Activated T-cell treated with anti-CD3 and anti-CD28 coated beads, Interleukin-2, amount 50 U/mL, for 72 hours (primary cell): ENCODE measurements at regions not wholly inside any gene's neighbourhood (a gene's known extent, or its start where the extent isn't known, plus 50 kb on each side); places are given as distances from the start of the nearest gene placed in this dataset.

Experiments
- ATAC-seq, 2 donors: fragments of 150-1000 bp; cut with Tn5 transposase; replicated peaks in 1 of 2; 2 replicates each; pipeline ENCODE4 v1.10.0; 2021; ENCODE audit warnings: moderate library complexity in 2 of 2, mild to moderate bottlenecking in 1 of 2
- DNase-seq, 2 donors: peaks; one replicate each; pipeline ENCODE4 v3.0.0; 2021 to 2022; ENCODE audit warnings: mixed read lengths in 1 of 2
- H3K27ac Mint-ChIP-seq: one replicate; pipeline ENCODE4 v1.8.0; 2022; ENCODE audit warnings: mild to moderate bottlenecking, moderate library complexity, mixed read lengths
- H3K27me3 Mint-ChIP-seq: one replicate; pipeline ENCODE4 v1.8.0; 2022; ENCODE audit warnings: low read depth, mixed read lengths
- H3K36me3 Mint-ChIP-seq, 2 donors: one replicate each; pipeline ENCODE4 v1.8.0; 2022; ENCODE audit warnings: mixed read lengths in 2 of 2, mild to moderate bottlenecking in 1 of 2; ENCODE audit not compliant: insufficient read depth in 2 of 2
- H3K4me1 Mint-ChIP-seq: one replicate; pipeline ENCODE4 v1.8.0; 2022; ENCODE audit warnings: low read depth, mixed read lengths
- H3K4me3 Mint-ChIP-seq, 2 donors: one replicate each; pipeline ENCODE4 v1.8.0; 2022; ENCODE audit warnings: mild to moderate bottlenecking in 2 of 2, mixed read lengths in 2 of 2, moderate library complexity in 2 of 2
- H3K9me3 Mint-ChIP-seq, 2 donors: one replicate each; pipeline ENCODE4 v1.8.0; 2022; ENCODE audit warnings: mixed read lengths in 2 of 2

- peaks cover 31% of the 10 kb centered on the region for H3K4me1 Mint-ChIP-seq
- DNase-seq: peak; percentile 52 to 74
- ATAC-seq: peak; percentile 96 to 98
- peaks cover 11 to 15% of the 10 kb centered on the region in 2 donors for H3K36me3 Mint-ChIP-seq
- peaks cover 4 to 12% of the 10 kb centered on the region in 2 donors for H3K9me3 Mint-ChIP-seq
- peak overlapping the region; percentile 93 for H3K27ac Mint-ChIP-seq
- H3K4me3 Mint-ChIP-seq: peak overlapping the region; percentile 61 to 75
- H3K27me3 Mint-ChIP-seq: peaks cover 18% of the 10 kb centered on the region
These were observed 214.1 kb downstream of the BCOR start for GRCh38 chrX:39883666-39884065.

- peaks cover 11 to 13% of the 10 kb centered on the region in 2 donors for H3K36me3 Mint-ChIP-seq
- H3K9me3 Mint-ChIP-seq: peaks cover 4 to 12% of the 10 kb centered on the region in 2 donors
- H3K4me1 Mint-ChIP-seq: peaks cover 45% of the 10 kb centered on the region
- no peak for ATAC-seq
- H3K27ac Mint-ChIP-seq: no peak overlapping the region
- no peak for DNase-seq
- no peak overlapping the region for H3K4me3 Mint-ChIP-seq
- H3K27me3 Mint-ChIP-seq: peaks cover 11% of the 10 kb centered on the region
These were observed 211.5 kb downstream of the BCOR start for GRCh38 chrX:39886282-39886681.

GRCh38 chrX:39888730-39889129, 209.0 kb downstream of the BCOR start:
- ATAC-seq (peak in 1 of 2 donors; percentile 44), DNase-seq (no peak)
- Mint-ChIP-seq H3K4me3 (no peak overlapping the region), H3K27me3 (peaks cover 11% of the 10 kb centered on the region), H3K27ac (no peak overlapping the region), H3K4me1 (peaks cover 45% of the 10 kb centered on the region), H3K36me3 (peaks cover 5 to 6% of the 10 kb centered on the region in 2 donors), H3K9me3 (peaks cover 0 to 5% of the 10 kb centered on the region in 2 donors)

DNA sequence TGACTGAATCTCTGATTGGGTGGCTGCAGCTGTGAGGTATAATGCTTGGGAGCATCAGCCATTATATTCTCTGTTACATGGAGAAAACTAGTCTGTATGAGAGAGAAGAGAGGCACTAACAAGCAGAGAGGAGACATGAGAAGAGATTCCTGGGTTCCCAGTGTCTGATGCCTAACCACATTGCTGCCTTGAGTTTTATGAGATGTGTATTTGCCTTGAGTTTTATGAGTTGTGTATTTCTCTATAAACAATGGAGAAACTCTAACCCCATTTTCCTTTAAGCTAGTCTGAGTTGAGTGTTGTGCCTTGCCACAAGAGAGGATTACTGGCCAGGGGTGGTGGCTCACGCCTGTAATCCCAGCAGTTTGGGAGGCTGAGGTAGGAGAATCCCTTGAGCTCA, 208.1 kb downstream of the BCOR start:
- Mint-ChIP-seq H3K9me3 (peaks cover 0 to under 1% of the 10 kb centered on the region in 2 donors), H3K4me1 (peaks cover 36% of the 10 kb centered on the region), H3K27ac (no peak overlapping the region), H3K4me3 (no peak overlapping the region), H3K36me3 (peaks cover under 1 to 1% of the 10 kb centered on the region in 2 donors), H3K27me3 (peaks cover 11% of the 10 kb centered on the region)
- DNase-seq (no peak), ATAC-seq (no peak)

GRCh38 chrX:39890807-39891206, 207.0 kb downstream of the BCOR start:
- DNase-seq: no peak
- H3K27me3 Mint-ChIP-seq: peaks cover 14% of the 10 kb centered on the region
- no peaks in the 10 kb centered on the region for H3K9me3 Mint-ChIP-seq
- H3K4me3 Mint-ChIP-seq: no peak overlapping the region
- peaks cover 33% of the 10 kb centered on the region for H3K4me1 Mint-ChIP-seq
- no peak for ATAC-seq
- H3K27ac Mint-ChIP-seq: no peak overlapping the region
- peaks cover 0 to 1% of the 10 kb centered on the region in 2 donors for H3K36me3 Mint-ChIP-seq

DNA sequence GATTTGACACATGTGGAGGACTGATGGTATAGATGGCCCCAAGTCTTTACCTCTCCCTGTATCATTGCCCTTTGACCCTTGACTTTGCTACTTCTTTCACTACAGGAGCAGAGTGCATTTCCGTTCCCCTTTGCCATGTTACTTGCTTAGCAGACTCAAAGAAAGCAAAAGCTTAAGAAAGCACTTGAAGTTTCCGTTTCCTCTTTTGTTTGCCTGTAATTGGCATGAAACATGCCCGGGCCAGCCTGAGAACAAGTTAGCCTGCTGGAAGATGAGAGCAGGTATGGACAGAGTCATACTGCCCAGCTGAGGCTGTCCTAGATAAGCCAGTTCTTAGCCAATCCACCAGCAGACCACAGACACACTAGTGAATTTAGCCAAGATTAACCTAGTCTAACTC, 206.0 kb downstream of the BCOR start:
- Mint-ChIP-seq H3K9me3 (no peaks in the 10 kb centered on the region), H3K27me3 (peaks cover 14% of the 10 kb centered on the region), H3K4me3 (no peak overlapping the region), H3K4me1 (peaks cover 33% of the 10 kb centered on the region), H3K36me3 (peaks cover 0 to 1% of the 10 kb centered on the region in 2 donors), H3K27ac (no peak overlapping the region)
- DNase-seq: no peak
- ATAC-seq: peak in 1 of 2 donors; percentile 24

GRCh38 chrX:39893417-39894338, 204.1 kb downstream of the BCOR start:
- Mint-ChIP-seq H3K36me3 (peaks cover 0 to 1% of the 10 kb centered on the region in 2 donors), H3K27ac (no peak overlapping the region), H3K4me1 (peaks cover 21% of the 10 kb centered on the region)

GRCh38 chrX:39894683-39895082, 203.1 kb downstream of the BCOR start:
- Mint-ChIP-seq H3K27ac (no peak overlapping the region), H3K27me3 (peaks cover 23% of the 10 kb centered on the region), H3K4me3 (no peak overlapping the region), H3K36me3 (peaks cover 0 to 1% of the 10 kb centered on the region in 2 donors), H3K4me1 (peaks cover 13% of the 10 kb centered on the region), H3K9me3 (no peaks in the 10 kb centered on the region)
- ATAC-seq (no peak), DNase-seq (no peak)

More at GRCh38 chrX:39893417-39894338, 204.1 kb downstream of the BCOR start:
- H3K4me3 Mint-ChIP-seq: no peak overlapping the region
- no peaks in the 10 kb centered on the region for H3K9me3 Mint-ChIP-seq
- no peak for ATAC-seq
- peaks cover 21% of the 10 kb centered on the region for H3K27me3 Mint-ChIP-seq
- DNase-seq: no peak

- no peak for ATAC-seq
- H3K36me3 Mint-ChIP-seq: peaks cover 0 to 1% of the 10 kb centered on the region in 2 donors
- H3K27me3 Mint-ChIP-seq: peaks cover 27% of the 10 kb centered on the region
- no peak overlapping the region for H3K4me3 Mint-ChIP-seq
- no peaks in the 10 kb centered on the region for H3K9me3 Mint-ChIP-seq
- H3K27ac Mint-ChIP-seq: no peak overlapping the region
- H3K4me1 Mint-ChIP-seq: peaks cover 16% of the 10 kb centered on the region
- no peak for DNase-seq
These were observed 202.3 kb downstream of the BCOR start for GRCh38 chrX:39895218-39896110.

DNA sequence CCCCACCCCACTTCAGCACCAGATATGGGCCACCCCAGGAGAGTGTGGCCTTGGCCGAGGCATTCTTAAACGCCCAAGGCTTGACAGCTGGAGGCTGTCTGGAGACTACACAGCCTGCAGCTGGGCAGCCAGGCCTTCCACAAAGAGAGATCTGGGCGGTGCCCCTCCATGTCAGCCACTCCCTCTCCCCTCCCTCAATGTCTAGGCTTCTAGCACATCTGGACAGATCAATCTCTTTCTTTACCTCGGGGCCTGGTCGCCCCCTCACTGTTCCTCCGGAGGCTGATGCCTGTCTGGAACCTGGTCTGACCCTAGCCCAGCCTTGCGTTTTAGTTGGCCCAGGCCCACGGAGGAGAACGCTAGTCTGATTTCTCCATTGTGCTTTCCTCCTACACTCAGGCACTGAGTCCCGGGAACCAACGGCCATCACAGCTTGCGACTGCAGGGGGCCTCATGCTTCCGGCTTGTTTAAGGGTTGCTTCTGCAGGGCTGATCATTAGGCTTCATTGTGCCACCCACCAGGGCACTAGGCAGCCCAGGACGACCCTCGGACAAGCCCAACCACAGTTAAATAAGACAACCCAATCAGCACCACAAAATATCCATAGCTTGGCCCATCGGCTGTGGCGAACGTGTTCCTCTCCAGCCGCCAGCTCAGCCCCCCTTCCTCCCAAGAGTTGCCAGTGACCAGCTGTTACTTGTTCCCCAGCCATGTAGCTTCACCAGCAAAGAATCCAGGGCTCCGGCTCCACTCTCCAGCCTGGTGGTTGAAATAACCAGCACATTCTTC, 200.6 kb downstream of the BCOR start:
- ATAC-seq: no peak
- H3K4me1 Mint-ChIP-seq: peaks cover 4% of the 10 kb centered on the region
- no peak overlapping the region for H3K27ac Mint-ChIP-seq
- DNase-seq: no peak
- H3K27me3 Mint-ChIP-seq: peaks cover 36% of the 10 kb centered on the region
- no peaks in the 10 kb centered on the region for H3K9me3 Mint-ChIP-seq
- H3K4me3 Mint-ChIP-seq: no peak overlapping the region
- H3K36me3 Mint-ChIP-seq: no peaks in the 10 kb centered on the region

DNA sequence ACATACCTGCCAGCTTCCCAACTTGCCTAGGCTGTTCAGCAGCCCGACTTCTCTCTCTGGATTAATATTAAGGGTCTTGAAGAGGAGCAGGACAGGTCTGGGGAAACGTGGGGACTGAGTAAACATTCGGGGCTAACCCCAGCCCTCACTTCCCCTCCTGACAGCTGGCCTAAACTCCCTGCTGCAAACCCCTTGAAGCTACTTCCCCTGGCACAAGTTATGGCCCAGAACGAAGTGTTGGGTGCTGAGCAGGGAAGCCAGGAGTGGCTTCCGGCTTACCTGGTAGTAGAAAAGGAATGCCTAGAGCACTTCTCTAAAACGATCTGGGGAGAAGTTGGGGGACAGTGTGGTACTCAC, 200.0 kb downstream of the BCOR start:
- H3K27ac Mint-ChIP-seq: no peak overlapping the region
- no peaks in the 10 kb centered on the region for H3K9me3 Mint-ChIP-seq
- no peak for ATAC-seq
- no peaks in the 10 kb centered on the region for H3K36me3 Mint-ChIP-seq
- no peak overlapping the region for H3K4me3 Mint-ChIP-seq
- H3K27me3 Mint-ChIP-seq: peaks cover 36% of the 10 kb centered on the region
- no peak for DNase-seq
- H3K4me1 Mint-ChIP-seq: peaks cover 6% of the 10 kb centered on the region

- no peak overlapping the region for H3K27ac Mint-ChIP-seq
- ATAC-seq (no peak), DNase-seq (no peak)
- H3K9me3 Mint-ChIP-seq: no peaks in the 10 kb centered on the region
- peaks cover 36% of the 10 kb centered on the region for H3K27me3 Mint-ChIP-seq
- no peak overlapping the region for H3K4me3 Mint-ChIP-seq
- H3K36me3 Mint-ChIP-seq: no peaks in the 10 kb centered on the region
- peaks cover 10% of the 10 kb centered on the region for H3K4me1 Mint-ChIP-seq
These were observed 199.6 kb downstream of the BCOR start for GRCh38 chrX:39898147-39898546.
